Subcutaneous abdominal adipose tissue (tissue), 5 donors: ENCODE measurements at regions not wholly inside any gene's neighbourhood (a gene's known extent, or its start where the extent isn't known, plus 50 kb on each side); places are given as distances from the start of the nearest gene placed in this dataset.

Experiments
- H3K27ac ChIP-seq: one replicate; pipeline ENCODE4 v1.7.0; 2013; ENCODE audit warnings: low read depth, mild to moderate bottlenecking, inconsistent platforms, low read length, moderate library complexity
- H3K27me3 ChIP-seq, 5 donors: one replicate each; pipeline ENCODE4 v1.7.0; 2013; ENCODE audit warnings: low read length in 5 of 5, inconsistent platforms in 1 of 5; ENCODE audit not compliant: control insufficient read depth in 5 of 5, insufficient read depth in 4 of 5
- H3K36me3 ChIP-seq, 5 donors: one replicate each; pipeline ENCODE4 v1.7.0; 2013; ENCODE audit warnings: low read length in 5 of 5; ENCODE audit not compliant: control insufficient read depth in 5 of 5, insufficient read depth in 5 of 5
- H3K4me1 ChIP-seq, 5 donors: one replicate each; pipeline ENCODE4 v1.7.0; 2013; ENCODE audit warnings: low read length in 5 of 5, mild to moderate bottlenecking in 3 of 5, moderate library complexity in 1 of 5; ENCODE audit not compliant: control insufficient read depth in 5 of 5, insufficient read depth in 5 of 5
- H3K4me3 ChIP-seq, 5 donors: one replicate each; pipeline ENCODE4 v1.7.0; 2013; ENCODE audit warnings: low read length in 5 of 5, low read depth in 1 of 5
- H3K9ac ChIP-seq, 5 donors: one replicate each; pipeline ENCODE4 v1.7.0; 2013; ENCODE audit warnings: low read length in 5 of 5, mild to moderate bottlenecking in 4 of 5, moderate library complexity in 3 of 5
- H3K9me3 ChIP-seq, 5 donors: one replicate each; pipeline ENCODE4 v1.7.0; 2013; ENCODE audit warnings: low read length in 5 of 5; ENCODE audit not compliant: control insufficient read depth in 5 of 5
- donor health status: healthy.
- donor health status: healthy.
- donor health status: healthy.
- donor health status: healthy.
- donor health status: healthy.

DNA sequence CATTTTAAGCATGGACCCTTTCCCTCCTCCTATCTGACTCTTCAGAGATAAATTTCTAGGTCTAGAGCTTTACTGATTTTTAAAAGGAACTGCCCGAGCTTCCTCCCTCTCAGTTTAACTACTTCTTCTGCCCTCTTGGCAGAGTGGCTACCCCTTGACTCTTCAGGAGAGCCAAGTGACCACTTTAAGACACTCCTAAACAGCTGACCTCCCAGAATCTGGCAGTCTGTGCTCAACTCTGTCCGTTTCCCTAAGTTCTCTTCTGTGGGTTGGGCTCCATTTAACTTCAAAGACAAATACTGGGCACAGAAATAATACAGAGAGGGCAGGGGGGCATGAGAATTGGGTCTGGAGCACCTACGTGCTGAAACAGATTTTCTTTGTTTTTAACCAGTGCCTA lies 196.3 kb upstream of the FOXD3 start:
- Histone ChIP-seq H3K27me3 (no peaks in the 10 kb centered on the region), H3K9me3 (no peaks in the 10 kb centered on the region), H3K4me3 (no peak overlapping the region), H3K4me1 (peaks cover 0 to 6% (median 0%) of the 10 kb centered on the region in 5 donors), H3K36me3 (no peaks in the 10 kb centered on the region), H3K9ac (no peak overlapping the region), H3K27ac (no peak overlapping the region)

DNA sequence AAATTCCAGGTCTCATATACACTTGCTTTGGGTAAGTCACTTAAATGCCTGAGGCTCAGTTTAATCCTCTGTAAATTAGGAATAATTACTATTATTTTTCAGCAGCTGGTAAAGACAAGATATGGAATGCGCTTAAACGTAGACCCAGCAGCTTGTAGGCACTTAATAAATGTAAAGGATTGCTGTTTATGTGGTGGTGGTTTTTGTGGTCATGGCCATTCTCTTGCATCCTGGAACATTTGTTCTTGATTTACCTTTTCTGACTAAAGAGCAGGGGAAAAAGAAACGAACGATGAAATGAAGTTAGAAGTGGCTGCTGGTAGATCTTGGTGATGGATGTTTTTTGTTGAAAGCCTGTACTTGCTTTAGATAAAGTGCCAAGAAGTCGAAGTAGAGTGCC lies 195.0 kb upstream of the FOXD3 start:
- no peaks in the 10 kb centered on the region for H3K9me3 ChIP-seq
- H3K27ac ChIP-seq: no peak overlapping the region
- H3K36me3 ChIP-seq: no peaks in the 10 kb centered on the region
- H3K27me3 ChIP-seq: no peaks in the 10 kb centered on the region
- no peak overlapping the region for H3K9ac ChIP-seq
- peaks cover 0 to 6% (median 0%) of the 10 kb centered on the region in 5 donors for H3K4me1 ChIP-seq
- H3K4me3 ChIP-seq: no peak overlapping the region

DNA sequence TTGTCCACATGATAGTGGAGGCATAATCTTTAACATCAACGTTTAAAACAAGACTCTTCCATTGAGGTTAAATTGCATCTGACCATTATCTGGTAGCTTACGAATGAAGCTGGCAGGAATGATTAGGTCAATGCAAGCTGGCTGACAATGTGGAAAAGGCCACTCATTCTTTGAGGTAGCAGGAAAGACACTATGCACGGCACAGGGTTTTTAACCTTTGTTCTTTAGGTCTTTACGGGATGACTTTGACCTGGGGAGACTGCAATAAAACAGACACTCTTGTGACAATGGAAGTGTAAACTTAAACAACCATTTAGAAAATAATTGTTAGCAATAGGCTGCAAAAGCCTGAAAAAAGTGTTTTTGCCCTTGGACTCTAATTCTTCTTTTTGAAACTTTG lies 193.8 kb upstream of the FOXD3 start:
- Histone ChIP-seq H3K9me3 (no peaks in the 10 kb centered on the region), H3K27ac (no peak overlapping the region), H3K9ac (no peak overlapping the region), H3K36me3 (no peaks in the 10 kb centered on the region), H3K4me1 (peaks cover 0 to 6% (median 0%) of the 10 kb centered on the region in 5 donors), H3K4me3 (no peak overlapping the region), H3K27me3 (no peaks in the 10 kb centered on the region)

DNA sequence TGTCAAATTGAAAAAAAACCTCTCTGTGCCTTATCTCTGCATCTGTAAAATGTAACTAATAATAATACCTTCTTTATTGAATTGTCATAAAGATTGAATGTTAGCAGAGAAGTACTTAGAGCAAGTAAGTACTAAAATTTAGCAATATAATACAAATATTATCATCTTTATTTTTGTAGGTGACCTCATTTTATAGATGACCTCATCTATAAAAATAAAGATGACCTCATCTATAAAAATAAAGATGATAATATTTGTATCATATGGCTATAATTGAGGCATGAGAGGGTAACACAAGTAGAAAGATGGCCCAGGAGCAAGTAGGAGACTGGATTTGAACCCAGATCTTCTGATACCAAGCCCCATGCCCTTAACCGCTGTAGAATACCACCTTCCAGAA lies 193.2 kb upstream of the FOXD3 start:
- no peaks in the 10 kb centered on the region for H3K9me3 ChIP-seq
- no peak overlapping the region for H3K27ac ChIP-seq
- H3K27me3 ChIP-seq: no peaks in the 10 kb centered on the region
- peaks cover 0 to 6% (median 0%) of the 10 kb centered on the region in 5 donors for H3K4me1 ChIP-seq
- H3K9ac ChIP-seq: no peak overlapping the region
- H3K4me3 ChIP-seq: no peak overlapping the region
- no peaks in the 10 kb centered on the region for H3K36me3 ChIP-seq

DNA sequence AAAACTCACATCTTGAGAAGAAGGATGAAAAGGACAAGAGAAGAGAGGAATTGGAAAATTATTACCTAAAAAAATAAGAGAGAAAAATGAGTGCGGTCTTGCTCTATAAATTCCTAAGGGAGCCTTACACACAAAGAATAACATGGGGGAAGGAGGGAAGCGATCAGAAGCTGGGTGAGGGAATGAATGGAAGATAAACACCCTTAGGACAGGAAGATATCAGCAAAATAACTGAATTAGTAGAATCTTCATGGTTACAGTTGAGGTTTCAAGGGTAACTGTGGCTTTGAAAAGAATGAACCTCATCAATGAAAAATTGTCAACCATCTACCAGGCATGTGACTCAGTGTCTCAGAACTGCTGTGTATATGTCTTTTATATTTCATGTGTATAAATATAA lies 192.5 kb upstream of the FOXD3 start:
- H3K27me3 ChIP-seq: no peaks in the 10 kb centered on the region
- H3K4me3 ChIP-seq: no peak overlapping the region
- no peak overlapping the region for H3K27ac ChIP-seq
- H3K36me3 ChIP-seq: no peaks in the 10 kb centered on the region
- peaks cover 0 to 2% (median 0%) of the 10 kb centered on the region in 5 donors for H3K4me1 ChIP-seq
- H3K9ac ChIP-seq: no peak overlapping the region
- no peaks in the 10 kb centered on the region for H3K9me3 ChIP-seq

DNA sequence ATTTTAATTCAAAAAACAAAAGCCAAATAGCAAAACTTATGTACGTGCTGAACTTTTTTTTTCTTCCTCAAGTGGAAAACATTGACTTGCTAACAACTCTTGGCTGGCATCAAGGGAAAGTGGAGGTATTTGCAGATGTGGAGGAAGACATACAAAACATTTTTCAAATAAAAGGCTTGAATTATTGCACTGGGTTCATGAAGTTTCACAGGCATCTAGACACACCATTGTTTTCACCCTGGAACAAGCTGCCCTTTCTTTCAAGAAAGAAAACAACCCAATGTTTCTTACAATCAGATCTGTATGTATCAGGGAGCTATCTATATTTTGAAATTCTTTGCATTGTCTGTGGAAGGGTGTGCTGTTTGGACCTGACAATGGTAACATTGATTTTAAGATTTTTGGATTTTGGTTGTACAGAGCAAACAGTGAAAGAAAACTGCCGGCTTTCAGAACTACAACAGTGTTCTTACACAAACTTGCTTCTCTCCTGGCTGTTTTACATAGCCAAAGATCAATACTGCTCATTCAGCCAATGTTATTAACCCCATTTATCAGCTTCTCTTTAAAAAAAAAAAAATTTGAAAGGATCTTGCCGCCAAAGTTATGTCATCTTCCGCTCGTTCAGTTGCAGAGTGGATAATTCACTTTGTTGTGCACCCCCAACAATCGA lies 187.7 kb upstream of the FOXD3 start:
- Histone ChIP-seq H3K27ac (no peak overlapping the region), H3K9ac (no peak overlapping the region), H3K4me3 (no peak overlapping the region), H3K9me3 (no peaks in the 10 kb centered on the region), H3K36me3 (no peaks in the 10 kb centered on the region), H3K4me1 (no peaks in the 10 kb centered on the region), H3K27me3 (no peaks in the 10 kb centered on the region)

DNA sequence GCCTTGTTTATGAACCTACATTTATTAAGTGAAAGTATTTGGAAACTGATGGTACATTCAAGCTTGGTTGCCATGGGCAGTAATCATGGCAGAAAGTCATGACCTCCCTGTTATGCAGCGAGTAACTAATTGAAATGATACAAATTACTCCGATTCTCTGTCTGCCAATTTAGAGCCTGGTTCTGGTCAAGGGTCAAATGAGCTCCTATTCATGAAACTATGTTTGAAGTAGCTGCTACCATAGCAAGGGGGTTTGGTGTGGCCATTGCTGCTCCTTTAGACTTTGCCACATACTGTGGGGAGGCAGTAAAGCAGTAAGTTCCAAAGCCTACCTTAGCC lies 187.2 kb upstream of the FOXD3 start:
- Histone ChIP-seq H3K9ac (no peak overlapping the region), H3K27ac (no peak overlapping the region), H3K36me3 (no peaks in the 10 kb centered on the region), H3K4me3 (no peak overlapping the region), H3K9me3 (no peaks in the 10 kb centered on the region), H3K4me1 (no peaks in the 10 kb centered on the region), H3K27me3 (no peaks in the 10 kb centered on the region)

DNA sequence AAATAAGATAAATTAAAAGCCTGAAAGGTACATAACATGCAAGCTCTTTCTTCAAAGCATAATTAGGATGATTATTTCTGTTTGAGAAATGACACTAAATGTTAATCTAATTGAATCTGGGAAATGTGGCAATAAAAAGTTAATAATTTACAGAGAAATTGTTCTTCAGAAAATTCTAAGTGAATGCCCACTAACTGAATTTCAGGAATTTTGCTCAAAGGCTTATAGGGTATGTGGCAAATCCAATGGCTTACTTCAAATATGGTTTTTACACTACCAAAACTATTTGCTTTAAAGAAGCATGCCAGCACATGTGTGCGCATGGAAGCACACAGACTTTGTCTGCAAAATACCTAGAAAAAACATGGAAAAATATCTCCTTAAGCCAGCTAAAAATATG lies 186.6 kb upstream of the FOXD3 start:
- H3K4me1 ChIP-seq: no peaks in the 10 kb centered on the region
- no peaks in the 10 kb centered on the region for H3K9me3 ChIP-seq
- no peaks in the 10 kb centered on the region for H3K27me3 ChIP-seq
- H3K4me3 ChIP-seq: no peak overlapping the region
- H3K27ac ChIP-seq: no peak overlapping the region
- H3K36me3 ChIP-seq: no peaks in the 10 kb centered on the region
- no peak overlapping the region for H3K9ac ChIP-seq

DNA sequence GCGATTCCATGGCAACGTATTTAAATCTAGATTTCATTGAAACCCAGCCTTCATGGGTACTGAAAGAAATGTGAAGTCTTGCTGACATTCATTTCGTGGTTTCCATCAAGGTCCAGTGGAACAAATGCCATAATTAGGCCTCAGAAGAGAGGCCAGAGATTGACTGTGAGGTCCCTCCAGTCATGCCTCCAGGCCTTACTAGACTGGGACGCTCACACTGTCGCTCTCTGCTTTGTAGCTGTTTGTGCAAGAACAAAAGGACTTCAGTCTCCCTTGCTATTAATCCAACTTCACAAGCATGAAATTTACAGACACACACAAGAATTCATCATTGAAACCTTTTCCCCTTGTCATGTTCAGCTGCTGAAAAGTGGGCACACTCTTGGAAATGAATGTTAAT lies 180.4 kb upstream of the FOXD3 start:
- Histone ChIP-seq H3K27me3 (no peaks in the 10 kb centered on the region), H3K9me3 (no peaks in the 10 kb centered on the region), H3K4me3 (no peak overlapping the region), H3K4me1 (no peaks in the 10 kb centered on the region), H3K27ac (no peak overlapping the region), H3K36me3 (no peaks in the 10 kb centered on the region), H3K9ac (no peak overlapping the region)

DNA sequence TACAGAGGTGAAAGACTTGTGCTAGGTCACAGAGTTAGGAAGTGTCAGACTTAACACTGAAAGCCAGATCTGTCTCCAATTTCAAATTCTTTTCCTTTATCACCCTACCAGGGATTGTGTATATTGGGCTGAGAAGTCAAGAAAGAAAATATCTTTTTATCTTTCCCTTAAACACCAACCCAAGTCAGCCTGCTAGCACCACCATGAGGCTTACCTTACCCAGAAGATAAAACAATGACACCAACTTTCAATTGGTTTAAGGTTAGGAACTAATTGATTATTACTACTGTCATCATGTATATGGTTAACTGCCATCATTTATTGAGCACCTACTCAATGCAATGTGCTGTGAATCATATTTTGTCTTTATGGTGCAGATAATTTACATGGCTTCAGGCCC lies 178.9 kb upstream of the FOXD3 start:
- H3K9ac ChIP-seq: no peak overlapping the region
- no peak overlapping the region for H3K4me3 ChIP-seq
- no peak overlapping the region for H3K27ac ChIP-seq
- no peaks in the 10 kb centered on the region for H3K27me3 ChIP-seq
- H3K9me3 ChIP-seq: no peaks in the 10 kb centered on the region
- H3K4me1 ChIP-seq: no peaks in the 10 kb centered on the region
- H3K36me3 ChIP-seq: no peaks in the 10 kb centered on the region

DNA sequence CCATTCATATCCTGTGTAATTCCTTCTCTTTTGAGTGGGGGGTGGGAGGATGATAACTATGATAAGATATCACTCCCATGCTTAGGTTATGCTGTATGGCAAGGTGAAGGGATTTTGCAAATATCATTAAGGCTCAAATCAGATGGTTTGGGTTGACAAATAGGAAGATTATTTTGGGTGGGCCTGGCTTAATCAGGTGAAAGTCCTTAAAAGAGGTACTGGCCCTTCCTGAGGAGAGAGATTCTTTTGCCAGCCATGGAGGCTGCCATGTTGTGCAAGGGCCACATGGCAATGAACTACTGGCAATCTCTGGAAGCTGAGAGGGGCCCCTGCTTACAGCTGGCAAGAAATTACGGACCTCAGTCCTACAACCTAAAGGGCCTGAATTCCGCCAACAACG lies 174.6 kb upstream of the FOXD3 start:
- Histone ChIP-seq H3K9ac (no peak overlapping the region), H3K9me3 (no peaks in the 10 kb centered on the region), H3K27me3 (peaks cover 0 to 2% (median 0%) of the 10 kb centered on the region in 5 donors), H3K4me1 (no peaks in the 10 kb centered on the region), H3K4me3 (no peak overlapping the region), H3K27ac (no peak overlapping the region), H3K36me3 (no peaks in the 10 kb centered on the region)
